GM23248 (cell line): ENCODE measurements at regions not wholly inside any gene's neighbourhood (a gene's known extent, or its start where the extent isn't known, plus 50 kb on each side); places are given as distances from the start of the nearest gene placed in this dataset.

Source experiments
- EZH2 ChIP-seq: fragments of 200-600 bp; sonication (generic); IDR thresholded peaks from 2 replicates; pipeline ENCODE4 v1.6.1; 2018; ENCODE audit warnings: antibody characterized with exemption, mild to moderate bottlenecking; ENCODE audit not compliant: insufficient read depth, poor library complexity, severe bottlenecking
- EZH2phosphoT487 ChIP-seq: fragments of 200-600 bp; sonication (generic); IDR thresholded peaks from 2 replicates; pipeline ENCODE4 v1.6.1; 2018; ENCODE audit warnings: antibody characterized with exemption, moderate library complexity, mild to moderate bottlenecking, low read depth; ENCODE audit not compliant: insufficient read depth

DNA sequence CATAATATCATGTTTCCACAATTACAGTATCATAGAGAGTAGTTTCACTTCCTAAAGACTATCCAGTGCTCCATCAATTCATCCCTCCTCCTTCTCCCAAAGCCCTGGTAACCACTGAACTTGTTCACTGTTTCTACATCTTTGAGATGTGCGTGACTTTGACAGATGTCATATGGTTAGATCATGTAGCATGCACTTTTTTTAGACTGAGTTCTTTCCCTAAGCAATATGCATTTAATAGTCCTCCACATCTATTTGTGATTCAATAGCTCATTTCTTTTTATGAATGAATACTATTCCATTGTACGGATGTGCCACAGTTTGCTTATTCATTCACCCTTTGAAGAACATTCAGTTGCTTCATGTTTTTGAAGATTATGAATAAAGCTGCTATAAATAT lies 560.4 kb upstream of the LRRTM4 start:
- no peak for TF ChIP-seq EZH2phosphoT487
- no peak for TF ChIP-seq EZH2
